ENCODE measurements at regions not wholly inside any gene's neighbourhood (a gene's known extent, or its start where the extent isn't known, plus 50 kb on each side); places are given as distances from the start of the nearest gene placed in this dataset.
A peak's percentile ranks its signal among the peaks of the same experiment; 100 is the strongest.

GRCh38 chrX:4682636-4683035, 969.2 kb upstream of the PRKX start:
- DNase-seq (ENCODE audit: low read depth), result no peak

GRCh38 chrX:4675686-4676300, 962.3 kb upstream of the PRKX start:
- DNase-seq (ENCODE audit: low read depth), result no peak

- DNase-seq (ENCODE audit: low read depth), result no peak
These were observed 960.8 kb upstream of the PRKX start for GRCh38 chrX:4674028-4674782.

- no peak for DNase-seq (ENCODE audit: low read depth)
These were observed 957.9 kb upstream of the PRKX start for GRCh38 chrX:4671344-4671743.

GRCh38 chrX:4670606-4671005, 957.2 kb upstream of the PRKX start:
- DNase-seq (ENCODE audit: low read depth), result no peak

- no peak for DNase-seq (ENCODE audit: low read depth)
These were observed 955.5 kb upstream of the PRKX start for GRCh38 chrX:4668802-4669536.

GRCh38 chrX:4663085-4663484, 949.6 kb upstream of the PRKX start:
- DNase-seq (ENCODE audit: low read depth), result no peak

GRCh38 chrX:4661771-4662170, 948.3 kb upstream of the PRKX start:
- no peak for DNase-seq (ENCODE audit: low read depth)

- DNase-seq (ENCODE audit: low read depth), result no peak
These were observed 943.0 kb upstream of the PRKX start for GRCh38 chrX:4656419-4656818.

GRCh38 chrX:4655743-4656142, 942.3 kb upstream of the PRKX start:
- no peak for DNase-seq (ENCODE audit: low read depth)

- DNase-seq (ENCODE audit: low read depth), result no peak
These were observed 928.7 kb upstream of the PRKX start for GRCh38 chrX:4642114-4642513.

- DNase-seq (ENCODE audit: low read depth), result no peak
These were observed 924.6 kb upstream of the PRKX start for GRCh38 chrX:4638036-4638435.

GRCh38 chrX:4627414-4627813, 914.0 kb upstream of the PRKX start:
- no peak for DNase-seq (ENCODE audit: low read depth)

- no peak for DNase-seq (ENCODE audit: low read depth)
These were observed 909.2 kb upstream of the PRKX start for GRCh38 chrX:4622486-4623167.

- DNase-seq (ENCODE audit: low read depth), result peak; percentile 63
These were observed 900.2 kb upstream of the PRKX start for GRCh38 chrX:4613651-4614050.

GRCh38 chrX:4588893-4589292, 875.4 kb upstream of the PRKX start:
- no peak for DNase-seq (ENCODE audit: low read depth)

GRCh38 chrX:4588466-4588865, 875.0 kb upstream of the PRKX start:
- no peak for DNase-seq (ENCODE audit: low read depth)

GRCh38 chrX:4588056-4588455, 874.6 kb upstream of the PRKX start:
- DNase-seq (ENCODE audit: low read depth), result no peak

GRCh38 chrX:4579999-4580398, 866.5 kb upstream of the PRKX start:
- no peak for DNase-seq (ENCODE audit: low read depth)

- DNase-seq (ENCODE audit: low read depth), result no peak
These were observed 866.0 kb upstream of the PRKX start for GRCh38 chrX:4579480-4579879.

GRCh38 chrX:4572691-4573090, 859.2 kb upstream of the PRKX start:
- no peak for DNase-seq (ENCODE audit: low read depth)

- no peak for DNase-seq (ENCODE audit: low read depth)
These were observed 856.7 kb upstream of the PRKX start for GRCh38 chrX:4570151-4570550.

- DNase-seq (ENCODE audit: low read depth), result no peak
These were observed 846.7 kb upstream of the PRKX start for GRCh38 chrX:4560192-4560591.

Measured in CMK (cell line).